A549 (cell line): ENCODE measurements at regions not wholly inside any gene's neighbourhood (a gene's known extent, or its start where the extent isn't known, plus 50 kb on each side); places are given as distances from the start of the nearest gene placed in this dataset.

Experiments
- ATAC-seq, 2 experiments: fragments of 200-7000 bp in 1 of 2; fragments of >200 bp in 1 of 2; cut with Nextera tagmentation in 1 of 2; cut with Tn5 transposase in 1 of 2; 3 replicates each; pipeline versions ENCODE4 v1.8.0 to v1.9.1; 2018 to 2020; ENCODE audit warnings: mild to moderate bottlenecking in 1 of 2, moderate library complexity in 1 of 2
- CTCF ChIA-PET: fragments of 300-600 bp; sonication (Branson Sonifier 250); formaldehyde crosslinking; extraction: SDS; loops from one replicate; lab custom pipeline; 2021; ENCODE audit warnings: antibody characterized with exemption, inconsistent platforms; lab: Yijun Ruan, JAX
- POLR2A ChIA-PET: fragments of 350-600 bp; formaldehyde crosslinking; extraction: SDS; loops from one replicate; lab custom pipeline; 2021; ENCODE audit warnings: antibody characterized with exemption, inconsistent platforms; lab: Yijun Ruan, JAX
- DNase-seq, 2 experiments: peaks; one replicate each; pipeline versions ENCODE4 v3.0.0 to v3.0.0-alpha.2; 2011 to 2016; ENCODE audit warnings: low read depth in 1 of 2, low spot score in 1 of 2
- FAIRE-seq: peaks from 2 replicates; lab custom pipeline; 2011; peaks lifted over from hg19 to GRCh38; lab: Jason Lieb, UNC
- H3K27ac ChIP-seq, 2 experiments: fragments of >200 bp; sonication (Bioruptor Twin); formaldehyde crosslinking; 3 replicates each; pipeline ENCODE4 v1.5.1; 2016 to 2017
- H3K4me1 ChIP-seq: fragments of >200 bp; sonication (Bioruptor Twin); formaldehyde crosslinking; 3 replicates; pipeline ENCODE4 v1.6.1; 2016
- H3K4me2 ChIP-seq: fragments of >200 bp; sonication (Bioruptor Twin); formaldehyde crosslinking; 3 replicates; pipeline ENCODE4 v1.6.1; 2016
- H3K4me3 ChIP-seq: fragments of >200 bp; sonication (Bioruptor Twin); formaldehyde crosslinking; 3 replicates; pipeline ENCODE4 v1.5.1; 2016
- H3K9me3 ChIP-seq: fragments of >200 bp; sonication (Bioruptor Twin); formaldehyde crosslinking; 3 replicates; pipeline ENCODE4 v1.6.1; 2016
- CBX8 ChIP-seq: fragments of 200-600 bp; sonication (generic); IDR thresholded peaks from 2 replicates; pipeline ENCODE4 v1.6.1; 2016
- CEBPB ChIP-seq, 2 experiments: fragments of >200 bp in 1 of 2; sonication (Bioruptor Twin) in 1 of 2; formaldehyde crosslinking in 1 of 2; IDR thresholded peaks; 2 replicates each; pipeline ENCODE4 v1.6.1; 2012 to 2016
- CHD2 ChIP-seq: fragments of 150-350 bp; IDR thresholded peaks from 2 replicates; pipeline ENCODE4 v1.6.1; 2014; ENCODE audit warnings: low read length; ENCODE audit not compliant: partially characterized antibody
- CHD4 ChIP-seq: fragments of 200-600 bp; sonication (generic); IDR thresholded peaks from 2 replicates; pipeline ENCODE4 v1.6.1; 2016; ENCODE audit warnings: antibody characterized with exemption, mild to moderate bottlenecking, borderline replicate concordance
- EHMT2 ChIP-seq: fragments of 200-600 bp; sonication (generic); IDR thresholded peaks from 2 replicates; pipeline ENCODE4 v1.6.1; 2016; ENCODE audit warnings: antibody characterized with exemption, low read depth, mild to moderate bottlenecking, moderate library complexity
- FOSB ChIP-seq: fragments of 250-450 bp; sonication (Bioruptor Pico); IDR thresholded peaks from 2 replicates; pipeline ENCODE4 v1.5.0; 2020; ENCODE audit warnings: mild to moderate bottlenecking, moderate library complexity
- FOSL2 ChIP-seq, 2 experiments: fragments of 450-650 bp in 1 of 2; fragments of >200 bp in 1 of 2; sonication (Bioruptor Twin) in 1 of 2; formaldehyde crosslinking; IDR thresholded peaks; 2 replicates each; pipeline versions ENCODE4 v1.5.0 to v1.6.1; 2016 to 2020; ENCODE audit warnings: mild to moderate bottlenecking in 1 of 2, moderate library complexity in 1 of 2
- HDAC2 ChIP-seq: fragments of 200-600 bp; sonication (generic); IDR thresholded peaks from 2 replicates; pipeline ENCODE4 v1.6.1; 2016
- HEYL ChIP-seq: fragments of 250-450 bp; sonication (Bioruptor Pico); IDR thresholded peaks from 2 replicates; pipeline ENCODE4 v1.8.0; 2021; ENCODE audit warnings: mild to moderate bottlenecking, moderate library complexity
- HOXB5 ChIP-seq: fragments of 250-450 bp; sonication (Bioruptor Pico); IDR thresholded peaks from 2 replicates; pipeline ENCODE4 v1.5.0; 2020; ENCODE audit warnings: mild to moderate bottlenecking, moderate library complexity
- JUN ChIP-seq, 2 experiments: fragments of >200 bp; sonication (Bioruptor Twin); formaldehyde crosslinking; IDR thresholded peaks; 2 replicates in 1 of 2; 3 replicates in 1 of 2; pipeline ENCODE4 v1.6.1; 2016 to 2017
- JUNB ChIP-seq: fragments of >200 bp; sonication (Bioruptor Twin); formaldehyde crosslinking; IDR thresholded peaks from 2 replicates; pipeline ENCODE4 v1.6.1; 2016
- MAZ ChIP-seq: fragments of 150-350 bp; IDR thresholded peaks from 2 replicates; pipeline ENCODE4 v1.6.1; 2014; ENCODE audit warnings: antibody characterized with exemption, low read depth, low read length, borderline replicate concordance
- NFE2L2 ChIP-seq: fragments of 150-350 bp; conservative IDR thresholded peaks from 2 replicates; pipeline ENCODE4 v1.6.1; 2014; ENCODE audit warnings: low read length
- PHF8 ChIP-seq: fragments of 200-600 bp; sonication (generic); IDR thresholded peaks from 2 replicates; pipeline ENCODE4 v1.6.1; 2016; ENCODE audit warnings: low read depth, mild to moderate bottlenecking, antibody characterized with exemption, moderate library complexity, borderline replicate concordance
- POLR2A ChIP-seq: IDR thresholded peaks from 2 replicates; pipeline ENCODE4 v1.6.1; 2012; ENCODE audit warnings: mild to moderate bottlenecking, low read length
- POLR2AphosphoS2 ChIP-seq: conservative IDR thresholded peaks from 2 replicates; pipeline ENCODE4 v1.6.1; 2012; ENCODE audit warnings: low read length, improper control_type of control experiment, inconsistent platforms
- RAD21 ChIP-seq, 2 experiments: fragments of >200 bp in 1 of 2; sonication (Bioruptor Twin) in 1 of 2; formaldehyde crosslinking in 1 of 2; IDR thresholded peaks in 1 of 2; conservative IDR thresholded peaks in 1 of 2; 2 replicates in 1 of 2; 3 replicates in 1 of 2; pipeline ENCODE4 v1.6.1; 2012 to 2018; ENCODE audit warnings: inconsistent platforms in 1 of 2
- RNF2 ChIP-seq: fragments of 200-600 bp; sonication (generic); IDR thresholded peaks from 2 replicates; pipeline ENCODE4 v1.6.1; 2016; ENCODE audit warnings: low read depth, mild to moderate bottlenecking, antibody characterized with exemption, moderate library complexity, borderline replicate concordance
- ZC3H11A ChIP-seq: fragments of 450-650 bp; IDR thresholded peaks from 2 replicates; pipeline ENCODE4 v1.6.1; 2014; ENCODE audit warnings: antibody characterized with exemption, mild to moderate bottlenecking
- ZSCAN20 ChIP-seq: fragments of 250-450 bp; sonication (Bioruptor Pico); IDR thresholded peaks from 2 replicates; pipeline ENCODE4 v1.8.0; 2022; ENCODE audit warnings: mild to moderate bottlenecking, moderate library complexity
- WGBS: methylation state at CpG from one replicate; pipeline ENCODE4 v1.1.6; 2017; ENCODE audit errors: missing lambda C conversion rate; 5-methylcytosine and 5-hydroxymethylcytosine counted together
- TF ChIP-seq, protein P1 (sequence below): IDR thresholded peaks from 2 replicates; pipeline ENCODE4 v1.6.1; 2012
- TF ChIP-seq, protein P2 (sequence below): fragments of >200 bp; sonication (Bioruptor Twin); formaldehyde crosslinking; IDR thresholded peaks from 3 replicates; pipeline ENCODE4 v1.5.1; 2016
- TF ChIP-seq, protein P3 (sequence below): fragments of 450-650 bp; IDR thresholded peaks from 2 replicates; pipeline ENCODE4 v1.6.1; 2014; ENCODE audit warnings: antibody characterized with exemption
- TF ChIP-seq, protein P4 (sequence below): fragments of 200-600 bp; sonication (generic); IDR thresholded peaks from 2 replicates; pipeline ENCODE4 v1.6.1; 2016; ENCODE audit warnings: antibody characterized with exemption, mild to moderate bottlenecking, moderate library complexity

DNA sequence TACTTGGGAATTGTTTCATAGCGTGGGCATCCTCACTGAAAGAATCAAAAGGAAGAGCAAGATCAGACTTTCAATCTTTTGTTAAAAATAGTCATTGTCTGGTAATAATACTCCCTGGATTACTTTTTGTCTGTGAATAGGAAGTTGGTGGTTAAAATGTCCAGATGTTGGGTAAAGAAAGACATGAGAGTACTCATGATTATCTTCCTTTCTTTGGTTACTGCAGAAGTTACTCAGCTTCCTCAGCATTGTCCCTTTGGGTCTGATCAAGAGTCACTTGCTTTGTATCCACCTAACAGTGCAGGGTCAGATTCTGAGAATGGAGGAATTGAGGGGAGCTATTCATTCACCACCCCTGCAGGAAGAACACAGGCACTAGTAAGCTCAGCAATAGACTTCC, 54.6 kb downstream of the RIN2 start:
- FAIRE-seq = no peak
- TF ChIP-seq POLR2AphosphoS2 = no peak
- TF ChIP-seq MAZ = no peak
- TF ChIP-seq CEBPB (IDR thresholded peaks at IDR 0.05) = no peak
- TF ChIP-seq POLR2A = no peak
- TF ChIP-seq ZC3H11A = no peak
- no peak for TF ChIP-seq PHF8
- TF ChIP-seq FOSL2 (IDR thresholded peaks at IDR 0.05) = no peak
- no peak for TF ChIP-seq FOSL2 (CRISPR knock-in tag; IDR thresholded peaks at IDR 0.05)
- no peak for TF ChIP-seq RAD21 (conservative IDR thresholded peaks at IDR 0.05 in 1 of 2, IDR thresholded peaks at IDR 0.05 in 1 of 2)
- TF ChIP-seq, protein P1, sequence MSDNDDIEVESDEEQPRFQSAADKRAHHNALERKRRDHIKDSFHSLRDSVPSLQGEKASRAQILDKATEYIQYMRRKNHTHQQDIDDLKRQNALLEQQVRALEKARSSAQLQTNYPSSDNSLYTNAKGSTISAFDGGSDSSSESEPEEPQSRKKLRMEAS = no peak
- no peak for TF ChIP-seq JUN (IDR thresholded peaks at IDR 0.05)
- no peak for TF ChIP-seq RNF2
- TF ChIP-seq, all 56 proteins: peak for 0
- H3K9me3 ChIP-seq = no peaks in the 10 kb centered on the region
- H3K4me2 ChIP-seq = no peak overlapping the region
- ChIA-PET POLR2A (no interaction called here), CTCF (interaction anchor here (1.1 to 6.9 kb wide), 4 partner anchors 9 to 62 kb away, joined by 4 to 59 read pairs (median 14); no protein-coding TSS in a partner anchor)
- 95% methylated on average over 1 of the region's 1 CpG for WGBS
- H3K4me1 ChIP-seq = peaks cover 41% of the 10 kb centered on the region
- H3K27ac ChIP-seq = peak overlapping the region in 1 of 2 experiments; percentile 72; a peak in 3 of 6 replicates
- ATAC-seq = no peak
- H3K4me3 ChIP-seq = no peak overlapping the region
- DNase-seq = no peak

DNA sequence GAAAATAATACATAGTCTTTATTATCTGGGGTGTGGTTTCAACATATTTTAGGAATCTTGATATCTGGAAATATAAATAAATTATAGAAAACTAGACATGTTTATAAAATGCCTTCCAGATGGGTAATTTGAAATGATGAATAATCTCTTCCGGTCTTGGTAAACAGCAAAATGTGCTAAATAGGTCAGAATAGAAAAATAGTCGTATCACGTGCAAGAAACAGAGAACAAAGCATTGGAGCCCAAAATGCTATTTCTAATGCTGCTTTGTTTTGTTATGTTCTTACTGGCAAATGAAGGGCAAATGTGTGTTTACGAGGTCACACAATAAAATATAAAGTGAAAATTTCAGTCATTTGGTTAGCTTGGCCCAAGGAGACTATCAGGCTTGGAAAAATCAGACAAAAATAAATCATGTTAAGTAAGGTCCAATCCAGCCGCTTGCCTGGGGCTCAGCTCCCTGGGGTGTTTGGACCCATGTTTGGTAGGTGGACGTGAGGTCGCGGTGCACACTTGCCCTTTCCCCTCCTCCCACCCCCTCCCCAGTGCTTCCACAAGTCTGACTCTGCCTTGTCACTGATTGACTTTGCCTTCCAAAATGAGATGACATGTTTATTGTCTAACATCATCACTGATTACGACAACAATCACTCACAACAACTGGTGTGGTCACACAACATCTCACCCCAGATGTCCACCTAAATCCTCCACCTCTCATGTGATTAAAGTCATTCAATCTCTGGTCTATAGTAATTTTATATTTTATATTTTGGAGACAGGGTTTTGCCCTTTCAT, 56.0 kb downstream of the RIN2 start:
- DNase-seq (peak in 1 of 2 experiments; percentile 26), ATAC-seq (no peak), FAIRE-seq (peak; percentile 67)
- TF ChIP-seq CHD4 = 0 out of 2 replicates have a peak, but pooled peaks have one; percentile 4
- TF ChIP-seq HEYL (CRISPR knock-in tag) = no peak
- Histone ChIP-seq H3K4me1 (peaks cover 40% of the 10 kb centered on the region), H3K4me2 (peak overlapping the region; percentile 60), H3K4me3 (no peak overlapping the region), H3K9me3 (peaks cover 10% of the 10 kb centered on the region), H3K27ac (peak overlapping the region; percentile 80 to 89)
- POLR2A ChIA-PET = interaction anchor here (1.6 to 1.8 kb wide), 2 partner anchors 66 to 161 kb away, joined by 4 to 11 read pairs; no protein-coding TSS in a partner anchor
- CTCF ChIA-PET = interaction anchor here (1.3 to 6.9 kb wide), 9 partner anchors 7 to 180 kb away, joined by 3 to 59 read pairs (median 15); no protein-coding TSS in a partner anchor
- WGBS = 85% methylated on average over 9 of the region's 9 CpGs

DNA sequence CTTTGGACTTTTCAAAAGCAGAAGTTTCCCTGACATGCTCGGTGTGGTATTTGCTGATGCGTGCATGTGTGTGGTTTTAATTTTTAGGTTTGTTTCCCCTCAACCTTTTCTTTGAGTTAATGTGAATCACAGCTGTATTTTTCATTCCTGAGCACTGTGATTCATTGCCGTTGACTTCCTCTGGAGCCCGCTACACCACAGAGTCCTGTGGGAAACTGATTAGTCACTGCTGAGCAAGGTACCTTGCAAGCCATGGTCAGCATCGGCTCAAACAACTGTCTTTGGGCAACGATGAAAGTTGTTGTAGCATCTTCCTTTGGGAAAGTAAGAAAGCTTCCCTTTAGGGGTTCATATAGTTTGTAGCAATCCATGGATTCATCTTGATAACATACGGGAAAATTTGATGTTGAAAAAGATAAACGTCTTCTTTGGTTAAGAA, 57.5 kb downstream of the RIN2 start:
- FAIRE-seq (peak; percentile 100), DNase-seq (peak; percentile 95 to 96), ATAC-seq (peak; percentile 99 to 100)
- Histone ChIP-seq H3K4me3 (no peak overlapping the region), H3K27ac (peak overlapping the region; percentile 80 to 89), H3K9me3 (peaks cover 15% of the 10 kb centered on the region), H3K4me2 (peak overlapping the region; percentile 60), H3K4me1 (peaks cover 40% of the 10 kb centered on the region)
- 2% methylated on average over 8 of the region's 8 CpGs for WGBS
- ChIA-PET CTCF (interaction anchor here (0.6 to 6.9 kb wide), 22 partner anchors 9 to 202 kb away, joined by 3 to 59 read pairs (median 6); partner anchors contain the start of gene NAA20), POLR2A (interaction anchor here (0.8 to 3.5 kb wide), 9 partner anchors 8 to 162 kb away, joined by 3 to 25 read pairs (median 4); no protein-coding TSS in a partner anchor)
- no peak for TF ChIP-seq HDAC2
- TF ChIP-seq FOSB (CRISPR knock-in tag) = no peak
- no peak for TF ChIP-seq PHF8
- TF ChIP-seq NFE2L2 = peak; percentile 57; the same call in 1 of the 2 replicates
- no peak for TF ChIP-seq CHD2
- TF ChIP-seq ZSCAN20 (CRISPR knock-in tag) = 0 out of 2 replicates have a peak, but pooled peaks have one; percentile 25
- no peak for TF ChIP-seq EHMT2
- TF ChIP-seq, protein P2, sequence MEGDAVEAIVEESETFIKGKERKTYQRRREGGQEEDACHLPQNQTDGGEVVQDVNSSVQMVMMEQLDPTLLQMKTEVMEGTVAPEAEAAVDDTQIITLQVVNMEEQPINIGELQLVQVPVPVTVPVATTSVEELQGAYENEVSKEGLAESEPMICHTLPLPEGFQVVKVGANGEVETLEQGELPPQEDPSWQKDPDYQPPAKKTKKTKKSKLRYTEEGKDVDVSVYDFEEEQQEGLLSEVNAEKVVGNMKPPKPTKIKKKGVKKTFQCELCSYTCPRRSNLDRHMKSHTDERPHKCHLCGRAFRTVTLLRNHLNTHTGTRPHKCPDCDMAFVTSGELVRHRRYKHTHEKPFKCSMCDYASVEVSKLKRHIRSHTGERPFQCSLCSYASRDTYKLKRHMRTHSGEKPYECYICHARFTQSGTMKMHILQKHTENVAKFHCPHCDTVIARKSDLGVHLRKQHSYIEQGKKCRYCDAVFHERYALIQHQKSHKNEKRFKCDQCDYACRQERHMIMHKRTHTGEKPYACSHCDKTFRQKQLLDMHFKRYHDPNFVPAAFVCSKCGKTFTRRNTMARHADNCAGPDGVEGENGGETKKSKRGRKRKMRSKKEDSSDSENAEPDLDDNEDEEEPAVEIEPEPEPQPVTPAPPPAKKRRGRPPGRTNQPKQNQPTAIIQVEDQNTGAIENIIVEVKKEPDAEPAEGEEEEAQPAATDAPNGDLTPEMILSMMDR = peak; percentile 14; the same call in 2 of the 3 replicates
- peak in 1 of 2 experiments; percentile 55; a peak in 1 of 4 replicates for TF ChIP-seq CEBPB (IDR thresholded peaks at IDR 0.05)
- TF ChIP-seq RNF2 = no peak
- peak; percentile 93 for TF ChIP-seq JUNB
- TF ChIP-seq MAZ = no peak
- TF ChIP-seq, protein P3, sequence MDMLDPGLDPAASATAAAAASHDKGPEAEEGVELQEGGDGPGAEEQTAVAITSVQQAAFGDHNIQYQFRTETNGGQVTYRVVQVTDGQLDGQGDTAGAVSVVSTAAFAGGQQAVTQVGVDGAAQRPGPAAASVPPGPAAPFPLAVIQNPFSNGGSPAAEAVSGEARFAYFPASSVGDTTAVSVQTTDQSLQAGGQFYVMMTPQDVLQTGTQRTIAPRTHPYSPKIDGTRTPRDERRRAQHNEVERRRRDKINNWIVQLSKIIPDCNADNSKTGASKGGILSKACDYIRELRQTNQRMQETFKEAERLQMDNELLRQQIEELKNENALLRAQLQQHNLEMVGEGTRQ = no peak
- TF ChIP-seq, protein P4, sequence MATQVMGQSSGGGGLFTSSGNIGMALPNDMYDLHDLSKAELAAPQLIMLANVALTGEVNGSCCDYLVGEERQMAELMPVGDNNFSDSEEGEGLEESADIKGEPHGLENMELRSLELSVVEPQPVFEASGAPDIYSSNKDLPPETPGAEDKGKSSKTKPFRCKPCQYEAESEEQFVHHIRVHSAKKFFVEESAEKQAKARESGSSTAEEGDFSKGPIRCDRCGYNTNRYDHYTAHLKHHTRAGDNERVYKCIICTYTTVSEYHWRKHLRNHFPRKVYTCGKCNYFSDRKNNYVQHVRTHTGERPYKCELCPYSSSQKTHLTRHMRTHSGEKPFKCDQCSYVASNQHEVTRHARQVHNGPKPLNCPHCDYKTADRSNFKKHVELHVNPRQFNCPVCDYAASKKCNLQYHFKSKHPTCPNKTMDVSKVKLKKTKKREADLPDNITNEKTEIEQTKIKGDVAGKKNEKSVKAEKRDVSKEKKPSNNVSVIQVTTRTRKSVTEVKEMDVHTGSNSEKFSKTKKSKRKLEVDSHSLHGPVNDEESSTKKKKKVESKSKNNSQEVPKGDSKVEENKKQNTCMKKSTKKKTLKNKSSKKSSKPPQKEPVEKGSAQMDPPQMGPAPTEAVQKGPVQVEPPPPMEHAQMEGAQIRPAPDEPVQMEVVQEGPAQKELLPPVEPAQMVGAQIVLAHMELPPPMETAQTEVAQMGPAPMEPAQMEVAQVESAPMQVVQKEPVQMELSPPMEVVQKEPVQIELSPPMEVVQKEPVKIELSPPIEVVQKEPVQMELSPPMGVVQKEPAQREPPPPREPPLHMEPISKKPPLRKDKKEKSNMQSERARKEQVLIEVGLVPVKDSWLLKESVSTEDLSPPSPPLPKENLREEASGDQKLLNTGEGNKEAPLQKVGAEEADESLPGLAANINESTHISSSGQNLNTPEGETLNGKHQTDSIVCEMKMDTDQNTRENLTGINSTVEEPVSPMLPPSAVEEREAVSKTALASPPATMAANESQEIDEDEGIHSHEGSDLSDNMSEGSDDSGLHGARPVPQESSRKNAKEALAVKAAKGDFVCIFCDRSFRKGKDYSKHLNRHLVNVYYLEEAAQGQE = no peak
- TF ChIP-seq CBX8 = no peak
- TF ChIP-seq HOXB5 = 0 out of 2 replicates have a peak, but pooled peaks have one; percentile 53
- no peak for TF ChIP-seq CHD4
